GM12878 (cell line): ENCODE measurements at regions not wholly inside any gene's neighbourhood (a gene's known extent, or its start where the extent isn't known, plus 50 kb on each side); places are given as distances from the start of the nearest gene placed in this dataset.

Experiments used
- ATAC-seq: fragments of 200-7000 bp; cut with Tn5 transposase; 3 replicates; pipeline ENCODE4 v1.9.1; 2020; ENCODE audit warnings: mild to moderate bottlenecking, moderate library complexity
- BruUV-seq: library from RNA; stranded (reverse); fragments of 400-500 nt; replicated peaks from 2 replicates; lab custom pipeline; 2021; lab: Mats Ljungman, UMichigan
- CTCF ChIA-PET: fragments of 300-600 bp; sonication (Branson Sonifier 250); formaldehyde crosslinking; extraction: SDS; loops from one replicate; lab custom pipeline; 2021; ENCODE audit warnings: inconsistent platforms; lab: Yijun Ruan, JAX
- POLR2A ChIA-PET: fragments of 350-600 bp; formaldehyde crosslinking; extraction: SDS; loops from one replicate; lab custom pipeline; 2021; ENCODE audit warnings: inconsistent platforms; lab: Charles Lee
- RAD21 ChIA-PET: fragments of 300-600 bp; sonication (Branson Sonifier 250); formaldehyde crosslinking; loops from one replicate; lab custom pipeline; 2023; ENCODE audit warnings: antibody characterized with exemption; ENCODE audit not compliant: unreplicated experiment; lab: Charles Lee
- SMC1A ChIA-PET: fragments of 300-600 bp; sonication (Branson Sonifier 250); formaldehyde crosslinking; loops from one replicate; lab custom pipeline; 2023; ENCODE audit not compliant: unreplicated experiment, uncharacterized antibody; lab: Charles Lee
- DNase-seq: peaks from one replicate; pipeline ENCODE4 v3.0.0-alpha.2; 2011; ENCODE audit warnings: low read depth, low spot score
- FAIRE-seq: peaks from 3 replicates; lab custom pipeline; 2011; peaks lifted over from hg19 to GRCh38; lab: Jason Lieb, UNC
- H2AFZ ChIP-seq: 2 replicates; pipeline ENCODE4 v1.6.0; 2011; ENCODE audit warnings: low read depth, low read length, control low read depth; ENCODE audit not compliant: control insufficient read depth
- H3K27ac ChIP-seq: 2 replicates; pipeline ENCODE4 v1.5.1; 2011; ENCODE audit warnings: control low read depth; ENCODE audit not compliant: control insufficient read depth, insufficient read depth
- H3K27me3 ChIP-seq, 2 experiments: replicated peaks in 1 of 2; 2 replicates each; pipeline versions ENCODE4 v1.6.0 to v1.6.1; 2011; ENCODE audit warnings: low read length in 1 of 2; ENCODE audit not compliant: control insufficient read depth in 2 of 2, insufficient read depth in 2 of 2
- H3K36me3 ChIP-seq, 2 experiments: 2 replicates each; pipeline ENCODE4 v1.5.1; 2011; ENCODE audit warnings: low read length in 1 of 2; ENCODE audit not compliant: control insufficient read depth in 2 of 2, insufficient read depth in 2 of 2
- H3K4me1 ChIP-seq: 2 replicates; pipeline ENCODE4 v1.6.1; 2011; ENCODE audit warnings: mild to moderate bottlenecking, low read length, moderate library complexity, mixed read lengths; ENCODE audit not compliant: control insufficient read depth, insufficient read depth
- H3K4me2 ChIP-seq: 2 replicates; pipeline ENCODE4 v1.6.0; 2011; ENCODE audit warnings: control low read depth; ENCODE audit not compliant: control insufficient read depth, insufficient read depth
- H3K4me3 ChIP-seq: fragments of 200-600 bp; sonication (generic); 2 replicates; pipeline ENCODE4 v1.5.1; 2016
- H3K79me2 ChIP-seq: 2 replicates; pipeline ENCODE4 v1.6.0; 2011; ENCODE audit warnings: low read length; ENCODE audit not compliant: control insufficient read depth, insufficient read depth
- H3K9ac ChIP-seq: 2 replicates; pipeline ENCODE4 v1.8.0; 2011; ENCODE audit warnings: low read length, control low read depth, mixed read lengths; ENCODE audit not compliant: control insufficient read depth, insufficient read depth
- H3K9me3 ChIP-seq: replicated peaks from 3 replicates; pipeline ENCODE4 v1.5.1; 2011; ENCODE audit warnings: mild to moderate bottlenecking, low read length; ENCODE audit not compliant: control insufficient read depth, insufficient read depth
- H4K20me1 ChIP-seq: 2 replicates; pipeline ENCODE4 v1.6.0; 2011; ENCODE audit not compliant: control insufficient read depth, insufficient read depth
- IRF4 ChIP-seq: IDR thresholded peaks from 2 replicates; pipeline ENCODE4 v1.6.1; 2011; ENCODE audit warnings: low read depth, low read length
- KDM1A ChIP-seq: fragments of 200-600 bp; sonication (generic); IDR thresholded peaks from 2 replicates; pipeline ENCODE4 v1.6.1; 2016; ENCODE audit warnings: borderline replicate concordance
- MEF2B ChIP-seq: fragments of 450-650 bp; IDR thresholded peaks from 2 replicates; pipeline ENCODE4 v1.6.1; 2018; ENCODE audit warnings: mild to moderate bottlenecking, moderate library complexity; ENCODE audit not compliant: partially characterized antibody, poor library complexity, severe bottlenecking
- POLR2A ChIP-seq: IDR thresholded peaks from 2 replicates; pipeline ENCODE4 v1.6.1; 2011; ENCODE audit warnings: low read depth, mild to moderate bottlenecking, low read length
- SP1 ChIP-seq: IDR thresholded peaks from one replicate; pipeline ENCODE4 v1.6.1; 2011; ENCODE audit warnings: low read depth, low read length
- STAT1 ChIP-seq: fragments of 450-650 bp; conservative IDR thresholded peaks from 2 replicates; pipeline ENCODE4 v1.6.1; 2014; ENCODE audit warnings: antibody characterized with exemption, mild to moderate bottlenecking
- TCF12 ChIP-seq: IDR thresholded peaks from 2 replicates; pipeline ENCODE4 v1.6.1; 2011; ENCODE audit warnings: low read depth, mild to moderate bottlenecking, low read length
- TCF7 ChIP-seq: IDR thresholded peaks from 2 replicates; pipeline ENCODE4 v1.6.1; 2014; ENCODE audit warnings: antibody characterized with exemption, borderline replicate concordance
- WGBS: methylation state at CpG from one replicate; pipeline ENCODE4 v1.1.6; 2016; ENCODE audit warnings: low lambda C conversion rate; ENCODE audit not compliant: insufficient replicate concordance, insufficient coverage; ENCODE audit errors: missing lambda C conversion rate; 5-methylcytosine and 5-hydroxymethylcytosine counted together
- in situ Hi-C: fragments of 300-500 bp; cut with MboI; formaldehyde crosslinking; loops from 9 replicates; pipeline ENCODE4 v1.14.3; 2018; ENCODE audit warnings: mixed read lengths
- intact Hi-C: fragments of 100-400 bp; cut with micrococcal nuclease; formaldehyde crosslinking; loops from one replicate; pipeline ENCODE4 v1.14.2; 2022; ENCODE audit not compliant: unreplicated experiment
- TF ChIP-seq, protein P1 (sequence below): fragments of 450-650 bp; IDR thresholded peaks from 2 replicates; pipeline ENCODE4 v1.6.1; 2017; ENCODE audit warnings: low read depth, mild to moderate bottlenecking, moderate library complexity

DNA sequence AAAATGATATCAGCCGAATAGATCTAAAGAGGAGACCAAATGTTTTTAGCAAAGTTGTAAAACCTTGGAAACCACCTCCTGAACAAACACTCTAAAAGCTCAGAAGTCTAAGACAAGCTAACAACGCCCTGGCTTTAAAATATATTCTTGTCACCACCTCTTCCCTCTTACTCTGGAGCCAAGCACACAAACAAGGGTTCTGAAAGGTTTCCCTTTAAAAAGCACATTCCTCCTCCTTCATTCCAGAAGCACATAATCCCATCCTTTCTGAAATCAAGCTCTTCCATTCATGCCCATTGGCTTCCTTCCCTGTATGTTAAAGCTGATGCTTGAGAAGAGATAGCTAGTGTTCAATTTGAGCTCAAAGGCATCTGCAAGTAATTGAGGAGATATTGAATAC, 382.0 kb downstream of the LNPK start (continued):
- TF ChIP-seq, protein P1, sequence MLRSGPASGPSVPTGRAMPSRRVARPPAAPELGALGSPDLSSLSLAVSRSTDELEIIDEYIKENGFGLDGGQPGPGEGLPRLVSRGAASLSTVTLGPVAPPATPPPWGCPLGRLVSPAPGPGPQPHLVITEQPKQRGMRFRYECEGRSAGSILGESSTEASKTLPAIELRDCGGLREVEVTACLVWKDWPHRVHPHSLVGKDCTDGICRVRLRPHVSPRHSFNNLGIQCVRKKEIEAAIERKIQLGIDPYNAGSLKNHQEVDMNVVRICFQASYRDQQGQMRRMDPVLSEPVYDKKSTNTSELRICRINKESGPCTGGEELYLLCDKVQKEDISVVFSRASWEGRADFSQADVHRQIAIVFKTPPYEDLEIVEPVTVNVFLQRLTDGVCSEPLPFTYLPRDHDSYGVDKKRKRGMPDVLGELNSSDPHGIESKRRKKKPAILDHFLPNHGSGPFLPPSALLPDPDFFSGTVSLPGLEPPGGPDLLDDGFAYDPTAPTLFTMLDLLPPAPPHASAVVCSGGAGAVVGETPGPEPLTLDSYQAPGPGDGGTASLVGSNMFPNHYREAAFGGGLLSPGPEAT, result no peak
- no peak for TF ChIP-seq STAT1

- Histone ChIP-seq H3K9me3 (no peaks in the 10 kb centered on the region), H3K36me3 (no peaks in the 10 kb centered on the region), H3K27ac (no peak overlapping the region), H3K4me3 (no peak overlapping the region), H3K27me3 (no peaks in the 10 kb centered on the region), H3K4me2 (no peak overlapping the region), H3K9ac (no peak overlapping the region), H4K20me1 (no peaks in the 10 kb centered on the region), H3K4me1 (no peaks in the 10 kb centered on the region), H3K79me2 (no peaks in the 10 kb centered on the region), H2AFZ (no peak overlapping the region)
- in situ Hi-C loops (no loop called here), intact Hi-C loops (no loop called here)
- RAD21 ChIA-PET, result no interaction called here
- FAIRE-seq (no peak), DNase-seq (no peak), ATAC-seq (no peak)
- SMC1A ChIA-PET, result no interaction called here
- BruUV-seq, result no TSS peak
- TF ChIP-seq TCF12, result no peak
- no peak for TF ChIP-seq MEF2B
- TF ChIP-seq TCF7, result no peak
- TF ChIP-seq KDM1A, result no peak
- TF ChIP-seq POLR2A, result no peak
- no peak for TF ChIP-seq IRF4
- no peak for TF ChIP-seq SP1
- POLR2A ChIA-PET, result interaction anchor here (0.6 kb wide), 1 partner anchor 17 kb away, joined by 3 read pairs; no protein-coding TSS in a partner anchor
- 19% methylated on average over 2 of the region's 2 CpGs for WGBS
- CTCF ChIA-PET, result no interaction called here
These were observed 382.7 kb downstream of the LNPK start for GRCh38 chr2:175619179-175620045.
